Thoracic aorta (tissue), 2 donors: ENCODE measurements at regions not wholly inside any gene's neighbourhood (a gene's known extent, or its start where the extent isn't known, plus 50 kb on each side); places are given as distances from the start of the nearest gene placed in this dataset.

ENCODE experiments used
- ATAC-seq: fragments of 150-250 bp; one replicate; pipeline ENCODE4 v1.8.0; 2017; ENCODE audit warnings: low read depth; ENCODE audit not compliant: insufficient number of reproducible peaks, low FRiP score
- DNase-seq: peaks from one replicate; pipeline ENCODE4 v3.0.0-alpha.2; 2020; ENCODE audit warnings: low spot score
- H3K27ac ChIP-seq, 2 donors: fragments of 200-600 bp; sonication (generic); 1 replicate in 1 of 2; 2 replicates in 1 of 2; pipeline ENCODE4 v1.5.1; 2016; ENCODE audit warnings: mild to moderate bottlenecking in 2 of 2, moderate library complexity in 2 of 2
- H3K27me3 ChIP-seq: fragments of 200-600 bp; sonication (generic); replicated peaks from 2 replicates; pipeline ENCODE4 v1.6.0; 2016; ENCODE audit warnings: mild to moderate bottlenecking; ENCODE audit not compliant: insufficient read depth
- H3K36me3 ChIP-seq: fragments of 200-600 bp; sonication (generic); one replicate; pipeline ENCODE4 v1.5.1; 2016
- H3K4me1 ChIP-seq, 2 donors: fragments of 200-600 bp; sonication (generic); 1 replicate in 1 of 2; 2 replicates in 1 of 2; pipeline versions ENCODE4 v1.5.1 to v1.6.0; 2016; ENCODE audit warnings: low read depth in 2 of 2, mild to moderate bottlenecking in 1 of 2; ENCODE audit not compliant: control insufficient read depth in 1 of 2
- H3K4me3 ChIP-seq: fragments of 200-600 bp; sonication (generic); 2 replicates; pipeline ENCODE4 v1.5.1; 2016; ENCODE audit warnings: mild to moderate bottlenecking
- H3K9me3 ChIP-seq: fragments of 200-600 bp; sonication (generic); 2 replicates; pipeline ENCODE4 v1.5.1; 2016
- CTCF ChIP-seq: fragments of 200-600 bp; sonication (generic); IDR thresholded peaks from one replicate; pipeline ENCODE4 v1.5.1; 2019; ENCODE audit warnings: antibody characterized with exemption

DNA sequence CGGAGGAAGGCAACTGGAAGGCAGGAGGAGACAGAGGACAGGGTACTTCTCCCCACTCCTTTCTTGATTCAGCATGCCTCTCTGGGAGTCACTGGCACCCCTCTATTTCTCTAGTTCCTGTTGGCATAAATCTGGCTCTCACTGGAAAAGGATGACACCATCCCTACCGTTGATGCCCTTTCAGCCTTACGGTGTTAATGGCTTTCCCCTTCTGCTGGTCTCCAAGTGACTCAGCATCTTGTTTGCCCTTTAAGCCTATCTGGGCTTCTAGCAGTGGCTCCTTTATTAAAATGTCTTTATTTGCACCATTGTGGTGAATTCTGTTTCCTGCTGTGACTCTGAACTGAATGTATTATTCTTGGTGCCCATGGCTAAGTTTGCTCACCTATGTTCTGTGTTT, 227.3 kb upstream of the GLRA1 start:
- no peak for DNase-seq
- no peaks in the 10 kb centered on the region for H3K4me1 ChIP-seq
- H3K4me3 ChIP-seq = no peak overlapping the region
- no peak for ATAC-seq
- no peaks in the 10 kb centered on the region for H3K36me3 ChIP-seq
- no peaks in the 10 kb centered on the region for H3K9me3 ChIP-seq
- no peak overlapping the region for H3K27ac ChIP-seq
- no peak for TF ChIP-seq CTCF
- H3K27me3 ChIP-seq = no peaks in the 10 kb centered on the region

- H3K36me3 ChIP-seq = no peaks in the 10 kb centered on the region
- no peak for TF ChIP-seq CTCF
- DNase-seq = no peak
- no peaks in the 10 kb centered on the region for H3K27me3 ChIP-seq
- H3K9me3 ChIP-seq = no peaks in the 10 kb centered on the region
- H3K27ac ChIP-seq = no peak overlapping the region
- ATAC-seq = no peak
- H3K4me3 ChIP-seq = no peak overlapping the region
- H3K4me1 ChIP-seq = no peaks in the 10 kb centered on the region
These were observed 226.5 kb upstream of the GLRA1 start for GRCh38 chr5:152151113-152151512.

DNA sequence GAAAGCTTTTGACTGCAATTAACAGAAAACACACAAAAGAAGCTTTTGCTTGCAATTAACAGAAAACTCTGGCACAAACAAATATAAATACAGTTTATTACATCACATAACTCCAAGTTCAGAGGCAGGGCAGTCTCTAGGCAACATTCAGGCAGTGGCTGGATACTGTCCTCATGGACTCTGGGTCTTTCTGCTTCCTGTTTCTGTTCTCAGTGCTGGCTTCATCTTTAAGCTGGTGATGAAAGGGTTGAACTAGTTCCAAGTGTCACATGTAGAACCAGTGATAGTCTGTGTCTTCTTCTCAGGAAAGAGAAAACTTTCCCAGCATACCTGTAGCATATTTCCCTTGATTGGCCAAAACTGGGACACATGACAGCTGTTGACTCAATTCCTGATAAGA, 222.6 kb upstream of the GLRA1 start:
- no peaks in the 10 kb centered on the region for H3K4me1 ChIP-seq
- DNase-seq (no peak), ATAC-seq (no peak)
- TF ChIP-seq CTCF = no peak
- no peaks in the 10 kb centered on the region for H3K36me3 ChIP-seq
- H3K27ac ChIP-seq = no peak overlapping the region
- H3K9me3 ChIP-seq = no peaks in the 10 kb centered on the region
- H3K4me3 ChIP-seq = no peak overlapping the region
- no peaks in the 10 kb centered on the region for H3K27me3 ChIP-seq

DNA sequence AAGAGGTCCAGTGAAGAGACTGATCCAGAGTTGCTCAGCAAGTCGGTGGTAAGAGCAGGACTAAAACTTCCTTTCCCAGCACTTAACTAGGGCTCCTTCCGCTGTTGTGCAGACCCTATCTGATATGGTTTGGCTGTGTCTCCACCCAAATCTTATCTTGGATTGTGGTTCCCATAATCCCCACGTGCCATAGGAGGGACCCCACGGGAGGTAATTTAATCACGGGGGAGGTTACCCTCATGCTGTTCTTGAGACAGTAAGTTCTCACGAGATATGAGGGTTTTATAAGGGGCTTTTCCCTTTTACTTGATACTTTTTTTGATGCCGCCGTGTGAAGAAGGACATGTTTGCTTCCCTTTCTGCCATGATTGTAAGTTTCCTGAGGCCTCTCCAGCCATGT, 221.9 kb upstream of the GLRA1 start:
- no peak for DNase-seq
- ATAC-seq = no peak
- TF ChIP-seq CTCF = no peak

DNA sequence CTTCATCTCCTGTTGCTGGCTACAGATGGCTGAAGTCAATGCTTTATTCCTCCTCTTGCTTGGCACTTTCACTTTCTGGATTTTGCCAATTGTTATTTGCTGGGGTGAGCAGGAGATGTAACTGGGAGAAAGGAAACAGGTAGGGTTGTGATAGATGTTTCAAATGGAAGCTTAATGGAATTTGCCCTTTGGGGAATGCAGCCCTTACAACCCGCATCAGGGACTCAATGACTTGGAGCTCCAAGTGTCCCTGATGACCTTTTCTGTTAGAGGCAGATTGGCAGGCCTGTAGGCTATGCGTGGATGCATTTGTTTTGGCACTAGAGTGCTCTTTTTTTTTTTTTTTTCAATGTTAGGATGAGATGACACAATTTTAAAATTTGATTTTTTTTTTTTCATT, 219.9 kb upstream of the GLRA1 start:
- ATAC-seq = no peak
- no peak for TF ChIP-seq CTCF
- no peaks in the 10 kb centered on the region for H3K36me3 ChIP-seq
- no peaks in the 10 kb centered on the region for H3K4me1 ChIP-seq
- no peaks in the 10 kb centered on the region for H3K27me3 ChIP-seq
- DNase-seq = no peak
- no peak overlapping the region for H3K4me3 ChIP-seq
- H3K27ac ChIP-seq = no peak overlapping the region
- no peaks in the 10 kb centered on the region for H3K9me3 ChIP-seq

More for the DNA sequence above, 221.9 kb upstream of the GLRA1 start:
- no peaks in the 10 kb centered on the region for H3K4me1 ChIP-seq
- no peaks in the 10 kb centered on the region for H3K27me3 ChIP-seq
- no peak overlapping the region for H3K4me3 ChIP-seq
- no peaks in the 10 kb centered on the region for H3K9me3 ChIP-seq
- no peaks in the 10 kb centered on the region for H3K36me3 ChIP-seq
- H3K27ac ChIP-seq = no peak overlapping the region
